Bronchial epithelial cell (primary cell): ENCODE measurements at regions not wholly inside any gene's neighbourhood (a gene's known extent, or its start where the extent isn't known, plus 50 kb on each side); places are given as distances from the start of the nearest gene placed in this dataset.
"Not testable (repeated sequence)": the region's sequence is repeated elsewhere in the genome, so short reads cannot be mapped to it uniquely, and the experiment has no call there.

Experiments
- DNase-seq: peaks from one replicate; pipeline ENCODE4 v3.0.0-alpha.2; 2010; ENCODE audit warnings: low read depth
- FAIRE-seq: peaks from 2 replicates; lab custom pipeline; 2011; peaks lifted over from hg19 to GRCh38; lab: Jason Lieb, UNC
- H3K27me3 ChIP-seq: 2 replicates; pipeline ENCODE4 v1.5.1; 2011; ENCODE audit warnings: low read length; ENCODE audit not compliant: control insufficient read depth, insufficient read depth
- H3K36me3 ChIP-seq: 2 replicates; pipeline ENCODE4 v1.5.1; 2011; ENCODE audit warnings: low read length; ENCODE audit not compliant: control insufficient read depth, insufficient read depth
- H3K4me3 ChIP-seq: 2 replicates; pipeline ENCODE4 v1.5.1; 2011; ENCODE audit warnings: mild to moderate bottlenecking, low read depth, low read length, control low read depth
- TF ChIP-seq, protein P1 (sequence below): IDR thresholded peaks from 2 replicates; pipeline ENCODE4 v1.5.1; 2011; ENCODE audit warnings: mild to moderate bottlenecking, moderate library complexity, low read length, control low read depth, inconsistent platforms; ENCODE audit not compliant: insufficient read depth, severe bottlenecking

- Histone ChIP-seq H3K27me3 (no peaks in the 10 kb centered on the region), H3K4me3 (no peak overlapping the region), H3K36me3 (no peaks in the 10 kb centered on the region)
- TF ChIP-seq, protein P1, sequence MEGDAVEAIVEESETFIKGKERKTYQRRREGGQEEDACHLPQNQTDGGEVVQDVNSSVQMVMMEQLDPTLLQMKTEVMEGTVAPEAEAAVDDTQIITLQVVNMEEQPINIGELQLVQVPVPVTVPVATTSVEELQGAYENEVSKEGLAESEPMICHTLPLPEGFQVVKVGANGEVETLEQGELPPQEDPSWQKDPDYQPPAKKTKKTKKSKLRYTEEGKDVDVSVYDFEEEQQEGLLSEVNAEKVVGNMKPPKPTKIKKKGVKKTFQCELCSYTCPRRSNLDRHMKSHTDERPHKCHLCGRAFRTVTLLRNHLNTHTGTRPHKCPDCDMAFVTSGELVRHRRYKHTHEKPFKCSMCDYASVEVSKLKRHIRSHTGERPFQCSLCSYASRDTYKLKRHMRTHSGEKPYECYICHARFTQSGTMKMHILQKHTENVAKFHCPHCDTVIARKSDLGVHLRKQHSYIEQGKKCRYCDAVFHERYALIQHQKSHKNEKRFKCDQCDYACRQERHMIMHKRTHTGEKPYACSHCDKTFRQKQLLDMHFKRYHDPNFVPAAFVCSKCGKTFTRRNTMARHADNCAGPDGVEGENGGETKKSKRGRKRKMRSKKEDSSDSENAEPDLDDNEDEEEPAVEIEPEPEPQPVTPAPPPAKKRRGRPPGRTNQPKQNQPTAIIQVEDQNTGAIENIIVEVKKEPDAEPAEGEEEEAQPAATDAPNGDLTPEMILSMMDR = no peak
- DNase-seq = no peak
- no peak for FAIRE-seq
Measured at GRCh38 chr12:31815096-31815495, 86.3 kb upstream of the AMN1 start.

- no peaks in the 10 kb centered on the region for H3K27me3 ChIP-seq
- H3K4me3 ChIP-seq = no peak overlapping the region
- FAIRE-seq = no peak
- DNase-seq = peak; percentile 7
- TF ChIP-seq, protein P1 = no peak
- no peaks in the 10 kb centered on the region for H3K36me3 ChIP-seq
Measured at GRCh38 chr12:31813305-31813704, 84.5 kb upstream of the AMN1 start.

GRCh38 chr12:31807773-31808097, 78.9 kb upstream of the AMN1 start:
- Histone ChIP-seq H3K36me3 (no peaks in the 10 kb centered on the region), H3K27me3 (no peaks in the 10 kb centered on the region), H3K4me3 (no peak overlapping the region)
- no peak for FAIRE-seq
- no peak for DNase-seq
- TF ChIP-seq, protein P1 = no peak

DNA sequence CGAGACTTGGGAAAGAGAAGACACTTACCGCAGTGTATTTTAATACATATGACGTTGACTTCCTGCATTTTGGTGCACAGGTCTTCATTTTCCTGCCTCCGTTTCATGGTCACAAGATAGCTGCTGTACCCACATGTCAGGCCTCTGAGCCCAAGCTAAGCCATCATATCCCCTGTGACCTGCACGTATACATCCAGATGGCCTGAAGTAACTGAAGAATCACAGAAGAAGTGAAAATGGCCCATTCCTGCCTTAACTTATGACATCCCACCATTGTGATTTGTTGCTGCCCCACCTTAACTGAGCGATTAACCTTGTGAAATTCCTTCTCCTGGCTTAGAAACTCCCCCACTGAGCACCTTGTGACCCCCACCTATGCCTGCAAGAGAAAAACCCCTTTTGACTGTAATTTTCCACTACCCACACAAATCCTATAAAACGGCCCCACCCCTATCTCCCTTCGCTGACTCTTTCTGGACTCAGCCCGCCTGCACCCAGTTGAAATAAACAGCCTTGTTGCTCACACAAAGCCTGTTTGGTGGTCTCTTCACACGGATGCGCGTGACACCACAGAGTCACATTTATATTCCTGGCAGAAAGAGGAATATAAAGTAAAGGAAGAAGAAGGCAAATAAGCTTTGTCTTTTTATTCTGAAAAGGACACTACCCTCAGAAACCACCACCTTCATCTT, 78.4 kb upstream of the AMN1 start:
- FAIRE-seq, H3K27me3 ChIP-seq, H3K36me3 ChIP-seq, H3K4me3 ChIP-seq, DNase-seq: not testable (repeated sequence)

- FAIRE-seq, H3K36me3 ChIP-seq: not testable (repeated sequence)
Measured at GRCh38 chr12:31805681-31806080, 76.9 kb upstream of the AMN1 start.

DNA sequence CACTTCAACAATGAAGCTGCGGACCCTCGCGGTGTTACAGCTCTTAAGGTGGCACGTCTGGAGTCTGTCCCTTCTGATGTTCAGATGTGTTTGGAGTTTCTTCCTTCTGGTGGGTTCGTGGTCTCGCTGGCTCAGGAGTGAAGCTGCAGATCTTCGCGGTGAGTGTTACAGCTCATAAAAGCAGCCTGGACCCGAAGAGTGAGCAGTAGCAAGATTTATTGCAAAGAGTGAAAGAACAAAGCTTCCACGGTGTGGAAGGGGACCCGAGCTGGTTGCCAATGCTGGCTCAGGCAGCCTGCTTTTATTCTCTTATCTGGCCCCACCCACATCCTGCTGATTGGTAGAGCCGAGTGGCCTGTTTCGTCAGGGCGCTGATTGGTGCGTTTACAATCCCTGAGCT, 75.9 kb upstream of the AMN1 start:
- H3K27me3 ChIP-seq, FAIRE-seq, DNase-seq, H3K4me3 ChIP-seq, H3K36me3 ChIP-seq: not testable (repeated sequence)

More at GRCh38 chr12:31805681-31806080, 76.9 kb upstream of the AMN1 start:
- H3K4me3 ChIP-seq, H3K27me3 ChIP-seq, DNase-seq: not testable (repeated sequence)

DNA sequence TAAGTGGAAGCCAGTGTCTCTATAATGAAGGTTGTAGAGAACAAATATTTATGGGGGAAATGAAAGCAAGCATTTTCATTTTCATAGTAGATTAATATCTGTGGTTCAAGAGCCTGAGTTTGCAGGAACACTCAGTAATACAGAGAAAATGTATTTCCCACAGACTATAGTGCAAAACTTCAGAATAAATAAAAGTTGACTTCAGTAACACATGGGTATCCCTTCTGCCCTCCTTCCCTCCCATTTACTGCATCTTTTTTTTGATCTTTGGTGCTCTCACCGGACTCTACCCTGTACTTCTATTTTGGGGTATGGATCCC, 75.3 kb upstream of the AMN1 start:
- H3K4me3 ChIP-seq = no peak overlapping the region
- DNase-seq (no peak), FAIRE-seq (no peak)
- TF ChIP-seq, protein P1 = no peak
- H3K36me3 ChIP-seq = no peaks in the 10 kb centered on the region
- no peaks in the 10 kb centered on the region for H3K27me3 ChIP-seq
